ENCODE measurements at regions not wholly inside any gene's neighbourhood (a gene's known extent, or its start where the extent isn't known, plus 50 kb on each side); places are given as distances from the start of the nearest gene placed in this dataset.

GRCh38 chr2:14125624-14126293, 506.8 kb upstream of the LRATD1 start:
- TF ChIP-seq POLR2AphosphoS5 (IDR thresholded peaks at IDR 0.05; ENCODE audit: insufficient read depth, low read depth, low read length) (no peak), CTCF (IDR thresholded peaks at IDR 0.05; ENCODE audit: extremely low read depth in 1 of 2, insufficient read depth in 1 of 2, low read depth in 1 of 2, low read length in 2 of 2) (no peak), JUN (IDR thresholded peaks at IDR 0.05; ENCODE audit: borderline replicate concordance, insufficient read depth, insufficient read length, low read depth) (no peak), EZH2 (IDR thresholded peaks at IDR 0.05; ENCODE audit: borderline replicate concordance, low read depth, low read length, severe bottlenecking) (no peak), POLR2A (IDR thresholded peaks at IDR 0.05; ENCODE audit: low read depth, low read length) (no peak), GATA2 (IDR thresholded peaks at IDR 0.05; ENCODE audit: insufficient read depth, insufficient read length, low read depth, low read length) (no peak), MYC (IDR thresholded peaks at IDR 0.05; ENCODE audit: low read depth, low read length) (no peak), MAX (IDR thresholded peaks at IDR 0.05; ENCODE audit: insufficient read depth, insufficient read length) (no peak), FOS (IDR thresholded peaks at IDR 0.05; ENCODE audit: borderline replicate concordance, insufficient read depth, low read length) (no peak)

Measured in endothelial cell of umbilical vein (primary cell).